ENCODE measurements at regions not wholly inside any gene's neighbourhood (a gene's known extent, or its start where the extent isn't known, plus 50 kb on each side); places are given as distances from the start of the nearest gene placed in this dataset.
A peak's percentile ranks its signal among the peaks of the same experiment; 100 is the strongest.
"Not testable (repeated sequence)": the region's sequence is repeated elsewhere in the genome, so short reads cannot be mapped to it uniquely, and the experiment has no call there.

DNA sequence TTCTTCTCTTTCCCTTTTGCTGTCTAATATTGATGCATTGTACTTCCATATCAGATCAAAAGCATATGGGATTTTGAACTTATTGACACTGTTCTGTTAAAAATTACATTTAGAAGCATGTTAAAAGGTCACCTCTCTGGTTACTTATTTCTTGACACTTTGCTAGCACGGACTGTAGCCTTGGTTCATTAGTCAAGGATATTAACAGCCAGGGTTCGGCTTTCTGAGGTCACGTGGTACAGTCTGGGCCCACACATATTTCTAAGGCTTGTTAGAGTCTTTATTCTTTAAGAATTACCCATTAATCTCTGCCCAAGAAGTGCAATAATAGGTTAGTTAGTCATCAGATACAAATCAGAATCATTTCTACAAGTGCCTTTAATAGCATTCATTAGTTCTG, 1035.8 kb upstream of the FANCL start:
- DNase-seq (ENCODE audit: low read depth): no peak

DNA sequence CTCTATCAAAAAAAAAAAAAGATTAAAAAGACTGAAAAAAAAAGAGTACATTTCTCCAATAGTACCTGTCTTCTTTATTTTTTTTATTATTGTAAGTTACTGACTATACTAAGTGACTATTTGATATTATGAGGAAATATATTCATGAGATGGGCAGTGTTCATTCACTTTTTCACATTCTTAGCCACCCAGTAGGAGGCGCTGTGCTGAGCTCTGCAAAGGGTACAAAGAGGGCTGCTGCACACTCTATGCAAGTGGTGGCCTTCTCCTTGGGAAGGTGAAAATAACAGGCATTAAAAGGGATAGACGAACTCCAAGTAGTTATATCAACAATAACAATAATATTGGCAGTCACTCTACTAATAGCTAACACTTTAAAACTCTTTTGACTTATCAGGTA, 1034.9 kb upstream of the FANCL start:
- no peak for DNase-seq (ENCODE audit: low read depth)

DNA sequence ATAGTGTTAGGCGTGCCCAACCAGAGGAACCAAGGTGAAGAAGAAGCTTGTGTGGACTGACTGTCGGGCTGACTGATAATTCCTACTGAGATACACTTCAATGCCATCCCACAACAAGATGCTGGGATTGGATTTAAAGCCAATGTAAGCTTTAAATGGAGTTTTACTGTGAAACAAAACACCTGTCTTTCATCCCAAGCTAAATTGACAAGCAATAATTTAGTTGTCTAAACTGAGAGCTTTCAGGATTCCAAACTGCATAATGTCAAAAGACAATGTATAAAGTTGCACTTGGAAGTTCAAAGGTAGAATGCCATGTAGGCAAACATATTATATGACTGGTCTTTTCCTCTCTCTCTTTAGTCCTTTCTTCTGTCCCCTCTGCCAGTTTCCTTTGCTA, 1025.3 kb upstream of the FANCL start:
- DNase-seq (ENCODE audit: low read depth): no peak

DNA sequence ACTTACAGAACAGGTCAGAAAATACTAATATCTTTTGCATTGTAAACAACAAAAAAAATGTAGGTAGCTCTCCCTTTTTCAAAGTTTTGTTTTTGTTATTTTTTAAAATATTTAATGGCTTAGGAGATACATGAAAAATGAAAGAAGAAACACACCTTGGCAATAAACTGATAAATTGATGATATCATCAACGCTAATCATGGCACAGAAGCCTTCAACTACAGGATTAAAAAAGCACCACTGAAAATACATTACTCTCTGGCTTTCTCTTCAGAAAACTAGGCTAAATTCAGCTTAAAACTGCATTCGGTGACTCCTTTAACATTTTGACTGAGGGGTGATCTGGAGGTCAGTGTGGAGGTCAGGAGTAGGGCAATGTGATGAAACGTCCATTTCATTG, 1018.8 kb upstream of the FANCL start:
- DNase-seq (ENCODE audit: low read depth): no peak

DNA sequence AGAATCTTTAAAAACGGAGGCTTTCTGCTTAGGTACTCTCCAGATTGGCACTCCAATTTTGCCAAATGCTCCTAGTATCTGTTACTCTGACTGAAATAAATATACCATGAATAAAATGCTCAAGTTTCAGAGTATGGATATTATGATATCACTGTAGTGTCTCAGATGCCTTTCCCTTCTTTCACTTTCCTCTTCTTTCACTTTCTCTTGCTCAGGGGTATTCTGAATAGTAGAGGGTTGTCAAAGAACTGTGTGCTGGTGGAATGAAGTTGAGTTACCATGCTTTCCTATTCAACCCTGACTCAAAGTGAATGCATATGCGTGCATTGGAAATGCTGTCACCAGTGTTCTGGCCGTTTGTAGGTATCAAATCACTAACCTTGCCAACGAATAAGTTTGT, 1015.2 kb upstream of the FANCL start:
- DNase-seq (ENCODE audit: low read depth): no peak

DNA sequence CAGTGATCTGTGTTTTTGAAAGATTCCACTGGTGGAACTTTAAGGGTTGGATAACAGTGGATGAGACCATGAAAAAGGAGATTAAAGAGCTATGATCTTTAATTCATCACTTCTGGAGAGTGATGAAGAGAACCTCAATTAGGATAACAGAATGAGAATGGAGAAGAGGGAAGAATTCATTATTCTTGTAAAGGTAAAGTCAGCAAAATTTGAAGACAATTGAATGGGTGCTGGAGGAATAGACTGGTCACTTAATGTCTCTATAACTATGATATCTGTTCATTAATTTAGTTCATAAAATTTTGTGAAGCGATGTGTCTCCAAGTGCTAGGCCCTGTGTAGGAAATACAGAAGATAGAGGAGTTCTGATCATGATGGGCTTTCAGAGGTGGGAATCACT, 1013.2 kb upstream of the FANCL start:
- DNase-seq (ENCODE audit: low read depth): no peak

DNA sequence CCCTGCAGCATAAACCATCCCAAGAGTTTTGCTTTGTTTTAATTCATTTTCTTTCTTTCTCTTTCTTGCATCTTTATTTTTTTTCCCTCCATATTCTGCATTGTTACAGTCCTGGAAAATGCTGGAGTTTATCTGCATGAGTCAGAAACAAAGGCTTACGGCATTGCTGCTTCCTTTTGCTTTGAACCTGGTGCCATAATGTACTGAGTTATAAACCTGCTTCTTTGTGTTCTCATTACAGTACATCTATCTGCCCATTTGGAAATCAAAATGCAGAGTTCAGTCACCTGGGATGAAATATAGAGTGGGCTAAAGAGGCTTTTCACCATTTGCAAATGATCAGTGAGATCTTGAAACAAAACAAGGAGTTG, 1009.2 kb upstream of the FANCL start:
- no peak for DNase-seq (ENCODE audit: low read depth)

DNA sequence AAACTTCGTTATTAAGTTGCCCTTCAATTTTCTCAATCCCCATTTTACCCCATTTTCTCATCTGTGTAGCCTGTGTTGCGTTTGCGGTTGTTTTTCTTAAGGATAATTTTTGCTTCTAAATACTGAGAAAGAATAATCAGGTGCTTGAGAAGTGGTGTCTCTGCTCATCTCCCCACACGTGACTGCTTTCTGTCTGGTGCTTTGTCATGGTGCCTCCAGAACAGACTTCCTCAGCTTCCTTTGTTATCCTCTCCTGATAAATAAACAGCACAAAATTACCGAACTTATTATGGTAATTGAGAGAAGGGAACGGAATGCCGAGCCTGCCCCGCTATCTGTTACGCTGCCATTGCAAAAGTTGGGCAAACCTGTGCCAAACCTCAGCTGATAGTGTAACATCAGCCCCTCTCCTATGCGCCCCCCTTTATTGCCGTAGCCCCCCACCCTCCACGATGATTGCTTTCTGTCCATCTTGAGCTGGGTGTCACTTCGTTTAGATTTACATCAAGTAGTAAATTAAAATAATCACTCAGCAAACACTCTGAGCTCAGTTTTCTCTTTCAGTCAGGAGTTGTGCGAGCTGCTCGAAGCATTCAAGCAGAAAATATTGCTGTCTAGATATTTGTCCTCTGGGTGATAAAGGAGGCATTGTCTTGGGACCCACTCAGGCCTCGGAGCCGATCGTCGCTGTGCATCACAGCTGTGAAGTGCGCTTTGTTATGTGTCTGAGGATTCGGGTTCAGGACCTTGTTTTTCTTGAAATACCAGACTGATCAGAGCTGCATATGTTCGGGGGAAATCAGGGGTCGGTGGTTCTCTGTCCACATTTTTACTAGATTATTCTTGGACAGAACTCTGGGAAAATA, 1008.5 kb upstream of the FANCL start:
- no peak for DNase-seq (ENCODE audit: low read depth)

DNA sequence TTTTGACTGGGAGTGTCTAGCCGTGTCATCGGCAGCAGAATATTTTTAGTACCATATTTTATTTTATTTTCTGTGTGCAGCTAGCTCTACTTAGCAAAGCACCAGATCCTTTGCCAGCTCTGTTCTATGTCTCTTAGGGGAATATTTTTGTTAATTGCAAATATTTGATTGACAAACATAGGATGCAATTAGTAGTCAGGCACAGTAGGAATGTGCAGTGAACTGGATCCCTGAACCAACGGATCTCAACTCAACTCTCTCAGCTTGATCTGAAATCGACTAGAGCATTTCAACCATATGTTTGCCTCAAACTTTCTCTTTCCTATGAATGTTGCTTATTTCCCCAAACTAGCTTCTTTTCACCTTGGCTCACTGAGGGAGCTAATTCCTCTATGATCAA, 998.0 kb upstream of the FANCL start:
- no peak for DNase-seq (ENCODE audit: low read depth)

DNA sequence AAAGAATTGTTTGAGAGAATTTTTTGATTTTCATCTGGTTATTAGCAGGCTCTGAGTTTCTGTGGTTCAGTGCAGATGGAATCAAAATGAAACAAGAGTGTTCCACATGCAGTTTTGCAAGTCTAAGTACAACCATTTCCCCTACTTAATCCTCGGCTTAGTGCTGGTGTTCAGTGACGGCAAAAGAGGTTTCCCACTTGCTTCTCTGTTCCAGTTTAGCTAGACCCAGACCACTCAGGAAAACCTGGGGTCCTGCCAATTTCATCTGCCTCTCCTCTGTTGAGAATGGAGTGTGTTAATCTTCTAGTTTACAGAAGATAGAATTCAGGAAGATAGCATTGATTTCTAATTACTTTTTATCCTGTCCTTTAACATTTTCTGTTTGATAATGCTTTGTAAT, 996.2 kb upstream of the FANCL start:
- DNase-seq (ENCODE audit: low read depth): no peak

DNA sequence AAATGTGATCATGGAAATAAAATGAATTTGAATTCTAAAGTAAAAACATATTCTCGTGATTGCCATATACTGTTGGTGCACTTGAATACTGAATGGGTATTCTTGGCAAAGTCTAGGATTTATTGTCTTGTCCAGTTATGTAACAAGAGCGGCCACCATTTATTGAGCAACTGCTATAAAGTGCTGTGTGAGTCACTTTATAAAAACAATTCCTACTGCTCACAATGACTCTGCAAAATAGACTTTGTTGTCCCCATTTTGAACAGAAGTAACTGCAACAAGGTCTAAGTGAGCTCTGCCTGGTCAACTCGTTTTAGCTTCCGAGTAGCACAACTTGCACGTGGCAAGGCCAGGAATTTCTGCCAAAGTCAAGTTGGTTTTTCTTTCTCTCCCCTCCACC, 995.6 kb upstream of the FANCL start:
- peak; percentile 5 for DNase-seq (ENCODE audit: low read depth)

DNA sequence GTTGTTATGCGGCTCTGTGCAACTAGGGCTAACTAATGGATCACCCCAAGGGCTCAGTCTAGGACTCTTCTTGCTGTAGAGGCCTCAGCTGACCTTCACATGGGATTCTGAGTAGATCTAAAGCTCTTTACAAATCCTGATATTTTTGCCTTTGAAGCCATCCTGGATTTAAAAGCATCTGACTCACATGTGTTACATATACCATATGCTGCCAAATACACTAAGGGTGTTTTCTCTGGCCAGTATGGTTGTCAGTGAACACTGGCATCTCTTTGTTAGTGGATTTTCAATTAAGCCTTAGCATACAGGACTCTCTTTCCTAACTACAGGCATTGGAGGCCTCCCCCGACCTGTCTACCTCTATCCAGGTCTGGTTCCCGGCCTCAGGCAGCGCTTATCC, 992.8 kb upstream of the FANCL start:
- DNase-seq (ENCODE audit: low read depth): no peak

DNA sequence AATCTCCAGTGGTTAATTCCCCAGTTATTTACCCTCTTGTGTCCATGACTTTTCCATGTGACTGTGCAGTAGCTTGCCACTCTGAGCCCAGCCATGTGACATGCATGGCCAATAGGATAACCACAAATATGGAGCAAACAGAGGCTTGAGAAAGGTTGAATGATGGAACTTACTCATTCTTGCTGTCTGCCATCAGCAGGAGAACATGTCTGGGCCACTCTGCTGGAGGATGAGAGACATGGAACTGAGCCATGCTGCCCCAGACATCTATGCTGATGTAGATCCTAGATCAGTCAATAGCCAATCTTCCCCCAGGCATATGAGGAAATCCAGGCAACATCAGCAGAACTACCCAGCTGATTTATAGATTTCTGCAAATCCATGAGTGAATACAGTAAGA, 992.3 kb upstream of the FANCL start:
- no peak for DNase-seq (ENCODE audit: low read depth)

DNA sequence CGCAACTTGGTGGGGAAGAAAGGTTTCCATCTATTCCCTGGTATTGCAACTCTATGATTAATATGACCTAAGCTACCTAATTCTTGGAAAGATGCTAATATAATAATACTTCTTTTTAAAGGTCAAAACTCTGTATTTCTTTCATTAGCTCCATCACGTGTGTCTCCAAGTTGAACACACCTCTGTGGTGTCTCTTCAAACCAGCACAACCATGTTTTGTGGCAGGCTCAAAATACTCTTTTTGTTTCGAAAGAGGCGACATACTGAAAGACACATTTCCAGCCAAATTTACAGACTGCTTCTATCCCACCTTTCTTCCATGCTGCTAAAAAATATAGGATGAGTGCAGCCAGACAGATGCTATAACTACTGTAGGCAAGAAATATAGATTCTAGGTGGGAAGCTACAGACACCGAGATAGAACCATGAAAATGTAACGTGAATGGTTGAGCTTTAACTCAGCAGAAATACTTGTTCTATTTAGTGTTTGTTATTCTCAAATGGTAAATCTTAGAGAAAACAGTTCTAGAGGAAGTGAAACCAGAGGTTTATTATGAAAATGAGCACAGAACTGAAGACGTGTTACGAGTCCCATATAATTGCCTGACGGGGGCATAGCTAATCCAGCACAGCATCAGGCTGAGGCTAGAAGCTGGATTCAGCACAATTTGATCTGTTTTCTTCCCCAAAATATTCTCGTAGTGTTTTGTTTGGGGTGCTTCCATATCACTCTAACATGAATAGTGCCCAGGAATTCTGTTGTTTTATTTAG, 991.5 kb upstream of the FANCL start:
- no peak for DNase-seq (ENCODE audit: low read depth)

DNA sequence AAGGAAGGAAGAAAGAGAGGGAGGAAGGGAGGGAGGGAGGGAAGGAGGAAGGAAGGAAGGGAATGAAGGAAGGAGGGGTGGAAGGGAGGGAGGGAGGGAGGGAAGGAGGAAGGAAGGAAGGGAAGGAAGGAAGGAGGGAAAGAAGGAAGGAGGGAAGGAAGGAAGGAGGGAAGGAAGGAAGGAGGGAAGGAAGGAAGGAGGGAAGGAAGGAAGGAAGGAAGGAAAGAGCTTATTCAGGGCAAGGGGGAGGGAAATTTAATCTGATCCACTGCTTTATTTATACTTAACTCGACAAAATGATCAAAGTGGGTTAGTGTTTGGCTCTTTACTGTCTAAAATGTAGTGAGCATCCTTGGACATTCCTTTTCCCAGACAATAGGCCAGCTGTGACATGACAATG, 985.2 kb upstream of the FANCL start:
- not testable (repeated sequence) for DNase-seq (ENCODE audit: low read depth)

DNA sequence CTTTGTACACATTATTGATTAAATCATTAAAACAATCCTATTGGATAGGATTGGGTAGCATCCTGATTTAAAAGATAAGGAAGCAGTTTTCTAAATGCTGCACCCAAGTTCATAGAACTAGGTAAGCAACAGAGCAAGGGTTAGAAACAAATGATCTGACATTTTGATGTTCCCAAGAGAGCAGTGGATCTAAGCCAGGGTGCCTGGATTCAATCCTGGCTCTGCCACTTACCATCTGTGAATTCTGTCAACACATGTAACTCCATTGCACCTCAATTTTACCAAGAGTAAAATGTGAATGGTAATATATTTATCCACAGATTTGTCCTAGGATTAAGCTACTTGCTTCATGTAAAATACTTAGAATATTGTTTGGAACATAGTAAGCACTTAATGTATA, 982.6 kb upstream of the FANCL start:
- no peak for DNase-seq (ENCODE audit: low read depth)

DNA sequence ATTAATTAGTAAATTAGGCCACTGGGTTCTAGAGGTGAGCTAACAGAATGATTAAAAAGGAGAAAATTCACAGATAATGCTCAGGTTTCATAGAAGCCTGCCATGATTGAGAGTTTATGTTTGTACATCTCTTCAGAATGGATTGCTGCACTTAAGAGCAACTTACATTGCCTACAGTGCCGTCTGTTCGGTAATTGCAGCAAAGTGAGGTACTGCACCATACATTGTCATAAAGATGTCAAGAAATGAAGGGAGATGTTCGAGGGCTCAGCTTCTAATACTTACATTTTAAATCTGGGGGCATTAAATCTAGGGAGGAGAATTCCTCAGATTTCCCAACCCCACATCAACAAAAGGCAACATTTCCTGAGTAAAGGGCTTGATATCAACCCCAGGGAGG, 976.2 kb upstream of the FANCL start:
- DNase-seq (ENCODE audit: low read depth): no peak

DNA sequence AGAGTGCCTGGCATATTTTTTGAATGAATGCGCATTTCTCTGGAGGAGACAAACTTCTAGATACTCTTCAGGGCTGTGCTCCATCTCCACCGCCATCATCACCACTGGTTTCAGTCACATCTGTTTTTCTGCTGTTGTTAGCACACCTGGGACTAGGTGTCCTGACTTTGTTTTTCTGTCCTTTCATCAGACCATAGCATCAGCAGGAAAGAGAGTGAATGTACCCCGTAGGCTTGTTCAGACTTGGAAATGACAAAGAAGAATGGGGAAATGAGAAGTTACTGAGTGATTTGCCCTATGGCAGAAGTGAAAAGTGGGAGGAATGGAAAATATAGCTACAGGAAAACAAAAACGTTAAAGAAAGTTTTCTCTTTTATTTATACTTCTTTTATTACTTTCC, 965.2 kb upstream of the FANCL start:
- DNase-seq (ENCODE audit: low read depth): no peak

DNA sequence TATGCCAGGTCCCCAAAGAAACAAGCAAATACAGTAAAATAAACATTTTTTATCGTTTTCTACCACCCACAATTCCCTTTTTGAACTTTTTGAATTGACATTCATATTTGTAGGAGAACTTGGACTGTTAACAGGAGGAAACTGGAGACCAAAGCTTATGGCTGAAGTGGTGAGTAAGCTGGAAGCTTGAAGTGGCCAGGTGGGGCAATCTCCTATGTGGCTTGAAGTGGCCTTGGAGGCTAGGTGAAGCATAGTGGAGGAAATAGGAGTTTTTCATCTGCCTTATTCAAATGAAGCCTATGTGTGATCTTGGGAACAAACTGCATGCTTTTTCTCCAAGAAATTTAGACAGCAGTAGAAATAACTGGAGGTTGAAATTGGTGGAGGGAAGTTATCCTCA, 962.9 kb upstream of the FANCL start:
- no peak for DNase-seq (ENCODE audit: low read depth)

DNA sequence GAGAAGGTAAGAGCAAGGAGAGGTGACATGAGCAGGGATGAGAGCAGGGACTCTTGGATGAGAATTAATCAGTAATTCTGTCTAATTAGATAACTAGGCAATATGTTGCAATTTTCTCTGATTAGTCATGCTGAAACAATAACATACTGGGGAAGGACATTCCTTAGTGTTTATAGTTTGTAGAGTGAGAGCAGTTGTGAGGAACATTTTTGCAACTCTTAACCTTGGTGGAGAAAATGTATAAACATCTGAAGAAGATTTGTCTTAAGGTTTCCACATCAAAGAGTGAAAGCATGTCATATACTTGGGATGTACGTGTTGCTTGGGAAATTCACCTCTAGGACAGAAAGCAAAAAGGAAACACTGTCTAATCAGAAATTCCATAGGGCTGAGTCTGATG, 955.4 kb upstream of the FANCL start:
- DNase-seq (ENCODE audit: low read depth): no peak

DNA sequence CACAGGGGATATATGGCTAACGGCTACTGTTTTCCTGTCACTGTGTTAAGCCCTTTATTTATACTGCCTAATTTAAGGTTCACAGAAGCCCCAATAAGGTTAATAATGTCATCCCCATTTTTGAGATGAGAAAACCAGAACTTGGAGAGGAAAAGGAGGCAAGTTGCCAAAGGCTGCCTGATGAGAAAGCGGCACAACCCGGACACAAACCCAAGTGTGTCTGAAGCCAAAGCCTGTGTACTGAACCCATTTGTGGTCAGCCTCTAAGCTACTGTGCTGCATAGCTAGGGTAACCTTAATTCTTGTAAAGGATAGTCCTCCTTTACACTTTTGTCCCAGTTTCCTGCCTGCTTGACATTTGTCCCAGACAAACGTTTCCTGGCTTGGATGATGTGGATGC, 954.7 kb upstream of the FANCL start:
- no peak for DNase-seq (ENCODE audit: low read depth)

DNA sequence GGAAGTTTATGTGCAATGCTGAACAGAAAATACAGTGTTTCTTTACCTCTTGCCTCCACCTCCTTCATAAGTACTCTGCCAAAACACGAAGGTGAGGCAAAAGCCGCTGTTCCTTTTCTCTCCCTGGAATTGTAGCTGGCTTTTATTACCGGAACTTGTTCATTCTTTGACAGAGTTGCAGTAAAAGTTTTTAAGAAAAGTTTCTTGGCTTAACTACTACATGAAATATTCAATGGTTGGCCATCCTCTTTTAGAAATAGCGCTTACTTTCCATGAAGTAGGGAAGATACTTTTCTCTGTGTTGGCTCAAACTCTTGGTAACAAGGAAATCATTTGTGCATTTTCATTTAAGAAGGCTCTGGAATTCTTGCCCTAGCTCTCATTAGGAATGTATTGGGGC, 950.7 kb upstream of the FANCL start:
- DNase-seq (ENCODE audit: low read depth): no peak

DNA sequence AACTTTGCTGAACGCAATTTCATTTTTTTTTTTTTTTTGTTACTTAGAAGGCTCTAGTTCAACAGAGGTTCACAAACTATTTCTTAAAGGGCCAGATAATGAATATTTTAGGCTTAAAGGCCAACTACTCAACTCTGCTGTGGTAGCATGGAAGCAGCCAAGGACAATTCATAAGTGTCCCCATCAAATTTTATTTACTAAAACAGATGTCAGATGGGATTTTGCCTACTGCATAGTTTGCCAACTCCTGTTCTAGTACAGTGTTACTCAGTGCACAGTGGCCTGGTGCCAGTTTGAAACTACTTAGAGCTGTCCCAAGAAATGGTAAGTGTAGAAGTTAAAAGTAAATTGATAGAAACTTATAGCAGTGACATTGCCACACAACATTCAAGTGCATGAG, 949.4 kb upstream of the FANCL start:
- DNase-seq (ENCODE audit: low read depth): no peak
